Astrocyte (in vitro differentiated cells and primary cell): ENCODE measurements at regions not wholly inside any gene's neighbourhood (a gene's known extent, or its start where the extent isn't known, plus 50 kb on each side); places are given as distances from the start of the nearest gene placed in this dataset.

Source experiments
- DNase-seq: peaks from one replicate; pipeline ENCODE4 v3.0.0-alpha.2; 2010; ENCODE audit warnings: low read depth
- FAIRE-seq: peaks from 2 replicates; lab custom pipeline; 2011; peaks lifted over from hg19 to GRCh38; lab: Jason Lieb, UNC
- H2AFZ ChIP-seq: 2 replicates; pipeline ENCODE4 v1.6.0; 2012; ENCODE audit warnings: low read depth, low read length, inconsistent platforms
- H3K27ac ChIP-seq: 2 replicates; pipeline ENCODE4 v1.5.1; 2011; ENCODE audit warnings: low read depth, low read length, inconsistent platforms
- H3K27me3 ChIP-seq: 2 replicates; pipeline ENCODE4 v1.6.0; 2011; ENCODE audit warnings: low read length, inconsistent platforms; ENCODE audit not compliant: insufficient read depth
- H3K36me3 ChIP-seq: 2 replicates; pipeline ENCODE4 v1.5.1; 2011; ENCODE audit warnings: low read length, inconsistent platforms; ENCODE audit not compliant: insufficient read depth
- H3K4me1 ChIP-seq: 2 replicates; pipeline ENCODE4 v1.5.1; 2011; ENCODE audit warnings: low read length, inconsistent platforms; ENCODE audit not compliant: insufficient read depth
- H3K4me2 ChIP-seq: 2 replicates; pipeline ENCODE4 v1.6.0; 2012; ENCODE audit warnings: low read length, inconsistent platforms
- H3K4me3 ChIP-seq: 2 replicates; pipeline ENCODE4 v1.5.1; 2011; ENCODE audit warnings: low read depth, mild to moderate bottlenecking, low read length, inconsistent platforms; ENCODE audit not compliant: insufficient read depth
- H3K79me2 ChIP-seq: 2 replicates; pipeline ENCODE4 v1.6.0; 2012; ENCODE audit warnings: mild to moderate bottlenecking, low read length, inconsistent platforms; ENCODE audit not compliant: insufficient read depth
- H3K9ac ChIP-seq: 2 replicates; pipeline ENCODE4 v1.6.0; 2012; ENCODE audit warnings: mild to moderate bottlenecking, low read length, inconsistent platforms
- H3K9me3 ChIP-seq: 2 replicates; pipeline ENCODE4 v1.5.1; 2012; ENCODE audit warnings: low read depth, mild to moderate bottlenecking, low read length, inconsistent platforms; ENCODE audit not compliant: insufficient read depth
- H4K20me1 ChIP-seq: 2 replicates; pipeline ENCODE4 v1.6.0; 2012; ENCODE audit warnings: low read length, inconsistent platforms; ENCODE audit not compliant: insufficient read depth
- H3K27ac Mint-ChIP-seq: one replicate; pipeline ENCODE4 v1.8.0; 2021; ENCODE audit warnings: mild to moderate bottlenecking, mixed read lengths; ENCODE audit not compliant: unreplicated experiment
- H3K27me3 Mint-ChIP-seq: one replicate; pipeline ENCODE4 v1.8.0; 2021; ENCODE audit warnings: low read depth, mixed read lengths; ENCODE audit not compliant: unreplicated experiment
- H3K36me3 Mint-ChIP-seq: one replicate; pipeline ENCODE4 v1.8.0; 2021; ENCODE audit warnings: low read depth, mixed read lengths; ENCODE audit not compliant: unreplicated experiment
- H3K4me1 Mint-ChIP-seq: one replicate; pipeline ENCODE4 v1.8.0; 2021; ENCODE audit warnings: low read depth, mixed read lengths; ENCODE audit not compliant: unreplicated experiment
- H3K4me3 Mint-ChIP-seq: one replicate; pipeline ENCODE4 v1.8.0; 2021; ENCODE audit warnings: mild to moderate bottlenecking, moderate library complexity, mixed read lengths; ENCODE audit not compliant: unreplicated experiment
- H3K9me3 Mint-ChIP-seq: one replicate; pipeline ENCODE4 v1.8.0; 2021; ENCODE audit warnings: mild to moderate bottlenecking, mixed read lengths; ENCODE audit not compliant: unreplicated experiment
- CTCF ChIP-seq: IDR thresholded peaks from 2 replicates; pipeline ENCODE4 v1.5.1; 2011; ENCODE audit warnings: low read depth, mild to moderate bottlenecking, inconsistent platforms, low read length, moderate library complexity; ENCODE audit not compliant: insufficient read depth
- EZH2 ChIP-seq: IDR thresholded peaks from 2 replicates; pipeline ENCODE4 v1.6.1; 2012; ENCODE audit warnings: mild to moderate bottlenecking, low read length, inconsistent platforms; ENCODE audit not compliant: insufficient read depth

- Mint-ChIP-seq H3K9me3 (no peaks in the 10 kb centered on the region), H3K4me1 (peaks cover 7% of the 10 kb centered on the region), H3K4me3 (no peak overlapping the region), H3K27ac (peak overlapping the region; percentile 42), H3K36me3 (no peaks in the 10 kb centered on the region), H3K27me3 (peaks cover 11% of the 10 kb centered on the region)
- H3K27me3 ChIP-seq = no peaks in the 10 kb centered on the region
- no peak overlapping the region for H2AFZ ChIP-seq
- H3K36me3 ChIP-seq = no peaks in the 10 kb centered on the region
- no peaks in the 10 kb centered on the region for H4K20me1 ChIP-seq
- H3K4me1 ChIP-seq = peaks cover 13% of the 10 kb centered on the region
- H3K27ac ChIP-seq = no peak overlapping the region
- H3K79me2 ChIP-seq = no peaks in the 10 kb centered on the region
- no peak overlapping the region for H3K4me3 ChIP-seq
- peak overlapping the region; percentile 72 for H3K4me2 ChIP-seq
- peak; percentile 66 for DNase-seq
- H3K9me3 ChIP-seq = no peaks in the 10 kb centered on the region
- FAIRE-seq = no peak
- TF ChIP-seq CTCF (no peak), EZH2 (no peak)
- H3K9ac ChIP-seq = no peak overlapping the region
Observed at GRCh38 chr10:6737080-6737641, 157.1 kb upstream of the PRKCQ start.

DNA sequence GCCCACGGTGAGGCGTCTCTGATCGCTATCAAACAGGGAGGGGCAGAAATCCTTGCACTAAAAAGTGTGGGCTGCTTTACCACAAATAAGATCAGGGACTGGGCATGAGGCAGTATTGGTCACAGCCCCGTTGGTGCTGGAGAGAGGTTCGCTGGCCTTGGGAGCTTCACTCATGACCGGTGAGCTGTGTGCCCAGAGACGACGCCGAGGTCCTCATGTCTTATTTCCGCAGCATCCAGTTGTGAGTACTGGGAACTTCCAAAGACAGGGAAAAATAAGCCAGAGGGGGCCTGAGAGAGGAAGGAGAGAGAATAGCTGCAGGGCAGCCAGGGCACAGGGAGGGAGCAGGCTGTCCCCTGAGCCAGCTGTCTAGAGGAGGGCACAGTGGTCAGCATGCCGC, 154.2 kb upstream of the PRKCQ start:
- H3K79me2 ChIP-seq = no peaks in the 10 kb centered on the region
- no peaks in the 10 kb centered on the region for H4K20me1 ChIP-seq
- H3K27me3 ChIP-seq = no peaks in the 10 kb centered on the region
- Mint-ChIP-seq H3K9me3 (no peaks in the 10 kb centered on the region), H3K27me3 (peaks cover 18% of the 10 kb centered on the region), H3K4me3 (no peak overlapping the region), H3K27ac (no peak overlapping the region), H3K4me1 (peaks cover 7% of the 10 kb centered on the region), H3K36me3 (no peaks in the 10 kb centered on the region)
- H3K4me1 ChIP-seq = peaks cover 13% of the 10 kb centered on the region
- H3K27ac ChIP-seq = no peak overlapping the region
- no peak overlapping the region for H3K4me3 ChIP-seq
- H3K4me2 ChIP-seq = no peak overlapping the region
- H2AFZ ChIP-seq = no peak overlapping the region
- no peaks in the 10 kb centered on the region for H3K9me3 ChIP-seq
- TF ChIP-seq CTCF (no peak), EZH2 (no peak)
- no peak overlapping the region for H3K9ac ChIP-seq
- DNase-seq = no peak
- no peak for FAIRE-seq
- no peaks in the 10 kb centered on the region for H3K36me3 ChIP-seq

DNA sequence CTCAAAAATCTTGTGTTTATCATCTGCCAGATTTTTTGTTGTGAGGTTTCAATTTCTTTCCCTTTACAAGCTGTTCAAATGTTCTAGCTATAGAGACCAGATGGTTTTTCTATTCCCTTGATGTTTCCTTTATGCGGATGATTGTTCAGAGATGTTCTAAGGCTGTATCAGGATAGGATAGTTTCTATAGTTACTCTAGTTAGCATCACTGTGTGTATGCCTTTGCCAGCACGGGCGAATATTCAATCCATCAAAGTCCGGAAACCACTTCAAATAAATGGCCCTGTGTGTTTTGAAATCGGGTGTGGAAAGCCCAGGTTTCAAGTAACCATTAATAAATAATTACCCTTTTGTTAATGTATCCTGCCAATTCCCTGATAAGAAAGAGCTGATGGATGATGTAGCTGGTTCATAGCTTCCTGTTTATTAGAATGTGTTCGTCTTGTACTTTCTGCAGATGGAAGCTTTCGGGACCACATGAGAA, 149.8 kb upstream of the PRKCQ start:
- FAIRE-seq (no peak), DNase-seq (peak; percentile 63)
- Mint-ChIP-seq H3K9me3 (peaks cover 2% of the 10 kb centered on the region), H3K27ac (no peak overlapping the region), H3K4me1 (peaks cover 1% of the 10 kb centered on the region), H3K36me3 (no peaks in the 10 kb centered on the region), H3K27me3 (peaks cover 24% of the 10 kb centered on the region), H3K4me3 (no peak overlapping the region)
- Histone ChIP-seq H4K20me1 (no peaks in the 10 kb centered on the region), H3K36me3 (no peaks in the 10 kb centered on the region), H3K79me2 (no peaks in the 10 kb centered on the region), H3K4me3 (no peak overlapping the region), H3K4me1 (no peaks in the 10 kb centered on the region), H3K9ac (no peak overlapping the region), H2AFZ (no peak overlapping the region), H3K27ac (no peak overlapping the region), H3K27me3 (no peaks in the 10 kb centered on the region), H3K9me3 (no peaks in the 10 kb centered on the region), H3K4me2 (no peak overlapping the region)
- TF ChIP-seq CTCF (no peak), EZH2 (no peak)
